Transverse colon (tissue), 4 donors: ENCODE measurements at regions not wholly inside any gene's neighbourhood (a gene's known extent, or its start where the extent isn't known, plus 50 kb on each side); places are given as distances from the start of the nearest gene placed in this dataset.
"Not testable (repeated sequence)": the region's sequence is repeated elsewhere in the genome, so short reads cannot be mapped to it uniquely, and the experiment has no call there.

ENCODE experiments used
- CTCF ChIP-seq, 5 experiments: fragments of 200-600 bp in 3 of 5; fragments of 450-650 bp in 2 of 5; sonication (generic) in 3 of 5; IDR thresholded peaks; 1 replicate in 2 of 5; 2 replicates in 3 of 5; pipeline ENCODE4 v1.5.1; 2016 to 2017; ENCODE audit warnings: antibody characterized with exemption in 5 of 5, inconsistent platforms in 3 of 5, mild to moderate bottlenecking in 2 of 5, moderate library complexity in 1 of 5
- POLR2A ChIP-seq: fragments of 450-650 bp; IDR thresholded peaks from one replicate; pipeline ENCODE4 v1.6.1; 2016; ENCODE audit warnings: antibody characterized with exemption, mild to moderate bottlenecking, moderate library complexity
- POLR2AphosphoS5 ChIP-seq, 3 donors: sonication (generic); formaldehyde crosslinking; IDR thresholded peaks; one replicate each; pipeline ENCODE4 v1.6.1; 2016; ENCODE audit warnings: antibody characterized with exemption in 3 of 3

GRCh38 chr9:62804314-62804713 is 1614.5 kb downstream of the SPATA31A7 start:
- not testable (repeated sequence) for TF ChIP-seq CTCF (IDR thresholded peaks at IDR 0.05); POLR2A; POLR2AphosphoS5 (IDR thresholded peaks at IDR 0.05)
